OCI-LY1 (cell line): ENCODE measurements at regions not wholly inside any gene's neighbourhood (a gene's known extent, or its start where the extent isn't known, plus 50 kb on each side); places are given as distances from the start of the nearest gene placed in this dataset.

Source experiments
- H2AFZ ChIP-seq: fragments of 200-600 bp; sonication (generic), shearing (Covaris generic); 2 replicates; pipeline ENCODE4 v1.6.0; 2014; ENCODE audit warnings: antibody characterized with exemption, mild to moderate bottlenecking, low read length
- H3F3A ChIP-seq: fragments of 200-600 bp; sonication (generic), shearing (Covaris generic); 2 replicates; pipeline ENCODE4 v1.6.0; 2014; ENCODE audit warnings: mild to moderate bottlenecking, antibody characterized with exemption, low read length, moderate library complexity; ENCODE audit not compliant: insufficient read depth
- H3K27ac ChIP-seq: fragments of 200-600 bp; sonication (generic); 2 replicates; pipeline ENCODE4 v1.5.1; 2014; ENCODE audit warnings: low read length, mixed run types, mild to moderate bottlenecking, low read depth; ENCODE audit not compliant: poor library complexity, severe bottlenecking
- H3K27me3 ChIP-seq: fragments of 200-600 bp; sonication (generic); 2 replicates; pipeline ENCODE4 v1.6.0; 2014; ENCODE audit warnings: antibody characterized with exemption, mild to moderate bottlenecking, low read length, moderate library complexity; ENCODE audit not compliant: insufficient read depth
- H3K36me3 ChIP-seq: fragments of 200-600 bp; sonication (generic); 2 replicates; pipeline ENCODE4 v1.6.1; 2014; ENCODE audit warnings: mild to moderate bottlenecking, antibody characterized with exemption, low read length, moderate library complexity, mixed read lengths; ENCODE audit not compliant: insufficient read depth
- H3K4me1 ChIP-seq: fragments of 200-600 bp; sonication (generic); 2 replicates; pipeline ENCODE4 v1.5.1; 2014; ENCODE audit warnings: mild to moderate bottlenecking, low read length, moderate library complexity; ENCODE audit not compliant: insufficient read depth, severe bottlenecking
- H3K4me2 ChIP-seq: fragments of 200-600 bp; sonication (generic), shearing (Covaris generic); 2 replicates; pipeline ENCODE4 v1.6.1; 2014; ENCODE audit warnings: low read length
- H3K4me3 ChIP-seq: fragments of 200-600 bp; sonication (generic); 2 replicates; pipeline ENCODE4 v1.5.1; 2014; ENCODE audit warnings: low read length, low read depth, mild to moderate bottlenecking, mixed read lengths; ENCODE audit not compliant: poor library complexity, severe bottlenecking
- H3K79me2 ChIP-seq: fragments of 200-600 bp; shearing (Covaris generic); 2 replicates; pipeline ENCODE4 v1.6.1; 2016; ENCODE audit warnings: mixed run types, low read length, mixed read lengths; ENCODE audit not compliant: insufficient read depth
- H3K9ac ChIP-seq: fragments of 200-600 bp; sonication (generic), shearing (Covaris generic); 2 replicates; pipeline ENCODE4 v1.6.1; 2014; ENCODE audit warnings: mild to moderate bottlenecking, low read length, mixed read lengths
- H3K9me2 ChIP-seq: fragments of 200-600 bp; sonication (generic), shearing (Covaris generic); 2 replicates; pipeline ENCODE4 v1.6.1; 2014; ENCODE audit warnings: low read depth, mild to moderate bottlenecking, low read length, mixed read lengths
- H3K9me3 ChIP-seq: fragments of 200-600 bp; shearing (Covaris generic); 2 replicates; pipeline ENCODE4 v1.6.1; 2014; ENCODE audit warnings: low read length, mixed read lengths
- H4K20me1 ChIP-seq: fragments of 200-600 bp; sonication (generic), shearing (Covaris generic); 2 replicates; pipeline ENCODE4 v1.6.0; 2016; ENCODE audit warnings: mild to moderate bottlenecking, low read length; ENCODE audit not compliant: insufficient read depth
- CTCF ChIP-seq: fragments of 200-600 bp; sonication (generic), shearing (Covaris generic); IDR thresholded peaks from 2 replicates; pipeline ENCODE4 v1.5.1; 2017; ENCODE audit warnings: mild to moderate bottlenecking, antibody characterized with exemption, low read length, moderate library complexity, mixed read lengths
- EZH2 ChIP-seq: fragments of 200-600 bp; sonication (generic), shearing (Covaris generic); IDR thresholded peaks from 2 replicates; pipeline ENCODE4 v1.8.0; 2017; ENCODE audit warnings: borderline replicate concordance, mixed run types, mild to moderate bottlenecking, antibody characterized with exemption, low read length, moderate library complexity, mixed read lengths

GRCh38 chr18:57898506-57899124 lies 95.5 kb upstream of the ATP8B1 start:
- Histone ChIP-seq H3F3A (no peaks in the 10 kb centered on the region), H3K36me3 (no peaks in the 10 kb centered on the region), H3K27ac (no peak overlapping the region)

GRCh38 chr18:57895182-57895581 lies 92.1 kb upstream of the ATP8B1 start:
- no peaks in the 10 kb centered on the region for H4K20me1 ChIP-seq
- H3K27me3 ChIP-seq = no peaks in the 10 kb centered on the region; the same call in 1 of the 2 replicates
- no peaks in the 10 kb centered on the region for H3K9me3 ChIP-seq
- no peak overlapping the region for H3K4me2 ChIP-seq
- H3K27ac ChIP-seq = no peak overlapping the region
- H3K4me1 ChIP-seq = no peaks in the 10 kb centered on the region
- no peaks in the 10 kb centered on the region for H3F3A ChIP-seq
- H3K9ac ChIP-seq = no peak overlapping the region
- TF ChIP-seq EZH2 = no peak
- no peak for TF ChIP-seq CTCF
- H3K9me2 ChIP-seq = no peaks in the 10 kb centered on the region
- H2AFZ ChIP-seq = no peak overlapping the region
- H3K79me2 ChIP-seq = no peaks in the 10 kb centered on the region
- no peak overlapping the region for H3K4me3 ChIP-seq
- H3K36me3 ChIP-seq = no peaks in the 10 kb centered on the region

More at GRCh38 chr18:57898506-57899124, 95.5 kb upstream of the ATP8B1 start:
- Histone ChIP-seq H3K9me2 (no peaks in the 10 kb centered on the region), H4K20me1 (no peaks in the 10 kb centered on the region), H3K79me2 (no peaks in the 10 kb centered on the region), H3K9ac (no peak overlapping the region), H3K4me1 (no peaks in the 10 kb centered on the region), H3K4me2 (no peak overlapping the region), H3K4me3 (no peak overlapping the region), H2AFZ (no peak overlapping the region), H3K27me3 (no peaks in the 10 kb centered on the region; the same call in 1 of the 2 replicates), H3K9me3 (no peaks in the 10 kb centered on the region)
- TF ChIP-seq EZH2 (no peak), CTCF (no peak)

- Histone ChIP-seq H3K9me2 (no peaks in the 10 kb centered on the region), H3K4me2 (no peak overlapping the region), H3K4me1 (no peaks in the 10 kb centered on the region), H3F3A (no peaks in the 10 kb centered on the region), H3K27me3 (no peaks in the 10 kb centered on the region), H3K9ac (no peak overlapping the region), H3K36me3 (no peaks in the 10 kb centered on the region), H2AFZ (no peak overlapping the region), H4K20me1 (no peaks in the 10 kb centered on the region), H3K27ac (no peak overlapping the region), H3K4me3 (no peak overlapping the region), H3K9me3 (peaks cover 9% of the 10 kb centered on the region; the same call in 1 of the 2 replicates), H3K79me2 (no peaks in the 10 kb centered on the region)
- TF ChIP-seq CTCF (no peak), EZH2 (no peak)
Observed at GRCh38 chr18:57891707-57892391, 88.7 kb upstream of the ATP8B1 start.
